ENCODE measurements at regions not wholly inside any gene's neighbourhood (a gene's known extent, or its start where the extent isn't known, plus 50 kb on each side); places are given as distances from the start of the nearest gene placed in this dataset.

GRCh38 chr7:26919906-26920493, 55.6 kb upstream of the SKAP2 start:
- intact Hi-C loops (cut with DNase I) = no loop called here
- no peak for DNase-seq (ENCODE audit: missing footprints)
- no peak for ATAC-seq

- no peak for ATAC-seq
- intact Hi-C loops (cut with DNase I) = no loop called here
Measured at GRCh38 chr7:26918241-26918640, 53.9 kb upstream of the SKAP2 start.

GRCh38 chr7:26916779-26917320, 52.5 kb upstream of the SKAP2 start:
- DNase-seq (ENCODE audit: missing footprints) (no peak), ATAC-seq (no peak)
- intact Hi-C loops (cut with DNase I) = no loop called here

More at GRCh38 chr7:26918241-26918640, 53.9 kb upstream of the SKAP2 start:
- no peak for DNase-seq (ENCODE audit: missing footprints)

GRCh38 chr7:26916336-26916735, 51.9 kb upstream of the SKAP2 start:
- DNase-seq (ENCODE audit: missing footprints) (no peak), ATAC-seq (no peak)
- intact Hi-C loops (cut with DNase I) = no loop called here
